Neural progenitor cell (in vitro differentiated cells): ENCODE measurements at regions not wholly inside any gene's neighbourhood (a gene's known extent, or its start where the extent isn't known, plus 50 kb on each side); places are given as distances from the start of the nearest gene placed in this dataset.

Experiments
- DNase-seq: peaks from one replicate; pipeline ENCODE4 v3.0.0-alpha.2; 2016; ENCODE audit warnings: low spot score
- H2AFZ ChIP-seq: fragments of 200-600 bp; sonication (generic); replicated peaks from 2 replicates; pipeline ENCODE4 v1.6.1; 2016; ENCODE audit warnings: antibody characterized with exemption
- H3F3A ChIP-seq: fragments of 200-600 bp; sonication (generic); 2 replicates; pipeline ENCODE4 v1.6.1; 2016; ENCODE audit warnings: antibody characterized with exemption, low read depth
- H3K27ac ChIP-seq: fragments of 200-600 bp; sonication (generic); 2 replicates; pipeline ENCODE4 v1.5.1; 2016; ENCODE audit warnings: mild to moderate bottlenecking
- H3K27me3 ChIP-seq: fragments of 200-600 bp; sonication (generic); 2 replicates; pipeline ENCODE4 v1.6.1; 2016; ENCODE audit warnings: mild to moderate bottlenecking, moderate library complexity
- H3K36me3 ChIP-seq: fragments of 200-600 bp; sonication (generic); 2 replicates; pipeline ENCODE4 v1.5.1; 2016
- H3K4me1 ChIP-seq: fragments of 200-600 bp; sonication (generic); 2 replicates; pipeline ENCODE4 v1.6.1; 2016; ENCODE audit warnings: mixed run types
- H3K4me2 ChIP-seq: fragments of 200-600 bp; sonication (generic); 2 replicates; pipeline ENCODE4 v1.6.1; 2016
- H3K4me3 ChIP-seq: fragments of 200-600 bp; sonication (generic); 2 replicates; pipeline ENCODE4 v1.5.1; 2016
- H3K79me2 ChIP-seq: fragments of 200-600 bp; sonication (generic); 2 replicates; pipeline ENCODE4 v1.6.1; 2016; ENCODE audit warnings: low read depth
- H3K9ac ChIP-seq: fragments of 200-600 bp; sonication (generic); 2 replicates; pipeline ENCODE4 v1.6.1; 2016
- H3K9me3 ChIP-seq: fragments of 200-600 bp; sonication (generic); 2 replicates; pipeline ENCODE4 v1.5.1; 2016; ENCODE audit warnings: low read depth
- H4K20me1 ChIP-seq: fragments of 200-600 bp; sonication (generic); 2 replicates; pipeline ENCODE4 v1.6.1; 2016; ENCODE audit warnings: low read depth
- H3K27ac Mint-ChIP-seq: 3 replicates; pipeline ENCODE4 v1.8.0; 2021; ENCODE audit warnings: mixed read lengths
- H3K27me3 Mint-ChIP-seq: 2 replicates; pipeline ENCODE4 v1.8.0; 2022; ENCODE audit warnings: low read depth, mild to moderate bottlenecking, inconsistent platforms, moderate library complexity, mixed read lengths; ENCODE audit not compliant: insufficient read depth
- H3K36me3 Mint-ChIP-seq: 3 replicates; pipeline ENCODE4 v1.8.0; 2021; ENCODE audit warnings: mixed read lengths
- H3K4me1 Mint-ChIP-seq: 3 replicates; pipeline ENCODE4 v1.8.0; 2021; ENCODE audit warnings: mixed read lengths
- H3K4me3 Mint-ChIP-seq: 3 replicates; pipeline ENCODE4 v1.8.0; 2021; ENCODE audit warnings: mild to moderate bottlenecking, moderate library complexity, mixed read lengths
- H3K9me3 Mint-ChIP-seq: 3 replicates; pipeline ENCODE4 v1.8.0; 2020; ENCODE audit warnings: mixed read lengths
- EZH2 ChIP-seq: fragments of 200-600 bp; sonication (generic); IDR thresholded peaks from 2 replicates; pipeline ENCODE4 v1.6.1; 2017; ENCODE audit warnings: antibody characterized with exemption, mild to moderate bottlenecking, moderate library complexity
- EZH2phosphoT487 ChIP-seq: fragments of 200-600 bp; sonication (generic); IDR thresholded peaks from 2 replicates; pipeline ENCODE4 v1.6.1; 2017; ENCODE audit warnings: antibody characterized with exemption
- TF ChIP-seq, protein P1 (sequence below): fragments of 200-600 bp; sonication (generic); IDR thresholded peaks from 2 replicates; pipeline ENCODE4 v1.5.1; 2017; ENCODE audit warnings: antibody characterized with exemption, mild to moderate bottlenecking

DNA sequence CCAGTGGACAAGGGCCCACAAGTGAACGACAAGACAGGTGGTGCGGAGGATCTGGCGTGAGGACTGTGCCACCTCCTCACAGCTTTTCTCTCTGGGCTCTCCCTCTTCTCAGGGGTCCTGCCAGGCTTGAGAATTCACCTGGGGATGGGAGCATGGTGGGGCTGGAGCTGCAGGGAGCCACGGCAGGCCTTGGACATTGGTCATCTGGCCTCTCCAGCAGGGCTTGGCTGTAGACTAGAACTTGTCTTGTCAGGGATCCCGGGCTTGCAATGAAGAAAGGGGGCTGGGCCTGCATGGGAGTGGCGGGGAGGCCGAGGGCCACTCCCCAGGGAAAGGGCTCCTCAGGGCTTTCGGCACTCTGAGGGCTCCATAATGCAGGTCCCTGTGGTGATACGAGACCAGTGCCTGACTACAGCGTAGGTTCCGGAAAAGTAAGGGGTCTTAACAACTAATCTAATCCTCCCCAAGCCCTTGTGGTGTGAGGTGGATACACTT, 126.7 kb downstream of the MACROH2A1 start:
- no peak overlapping the region for H3K9ac ChIP-seq
- no peaks in the 10 kb centered on the region for H3K36me3 Mint-ChIP-seq
- no peaks in the 10 kb centered on the region for H4K20me1 ChIP-seq
- H3K27me3 Mint-ChIP-seq, result no peaks in the 10 kb centered on the region
- H3K4me2 ChIP-seq, result no peak overlapping the region
- H3K36me3 ChIP-seq, result no peaks in the 10 kb centered on the region
- no peak for DNase-seq
- no peak for TF ChIP-seq EZH2phosphoT487
- TF ChIP-seq, protein P1, sequence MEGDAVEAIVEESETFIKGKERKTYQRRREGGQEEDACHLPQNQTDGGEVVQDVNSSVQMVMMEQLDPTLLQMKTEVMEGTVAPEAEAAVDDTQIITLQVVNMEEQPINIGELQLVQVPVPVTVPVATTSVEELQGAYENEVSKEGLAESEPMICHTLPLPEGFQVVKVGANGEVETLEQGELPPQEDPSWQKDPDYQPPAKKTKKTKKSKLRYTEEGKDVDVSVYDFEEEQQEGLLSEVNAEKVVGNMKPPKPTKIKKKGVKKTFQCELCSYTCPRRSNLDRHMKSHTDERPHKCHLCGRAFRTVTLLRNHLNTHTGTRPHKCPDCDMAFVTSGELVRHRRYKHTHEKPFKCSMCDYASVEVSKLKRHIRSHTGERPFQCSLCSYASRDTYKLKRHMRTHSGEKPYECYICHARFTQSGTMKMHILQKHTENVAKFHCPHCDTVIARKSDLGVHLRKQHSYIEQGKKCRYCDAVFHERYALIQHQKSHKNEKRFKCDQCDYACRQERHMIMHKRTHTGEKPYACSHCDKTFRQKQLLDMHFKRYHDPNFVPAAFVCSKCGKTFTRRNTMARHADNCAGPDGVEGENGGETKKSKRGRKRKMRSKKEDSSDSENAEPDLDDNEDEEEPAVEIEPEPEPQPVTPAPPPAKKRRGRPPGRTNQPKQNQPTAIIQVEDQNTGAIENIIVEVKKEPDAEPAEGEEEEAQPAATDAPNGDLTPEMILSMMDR, result no peak
- no peak for TF ChIP-seq EZH2
- H2AFZ ChIP-seq, result no peak overlapping the region
- H3K4me1 ChIP-seq, result no peaks in the 10 kb centered on the region
- H3K27ac ChIP-seq, result no peak overlapping the region
- H3K27ac Mint-ChIP-seq, result peak overlapping the region; percentile 81
- peaks cover 9% of the 10 kb centered on the region for H3K27me3 ChIP-seq
- no peak overlapping the region for H3K4me3 ChIP-seq
- H3K9me3 Mint-ChIP-seq, result no peaks in the 10 kb centered on the region
- no peak overlapping the region for H3K4me3 Mint-ChIP-seq
- no peaks in the 10 kb centered on the region for H3K9me3 ChIP-seq
- no peaks in the 10 kb centered on the region for H3F3A ChIP-seq
- H3K79me2 ChIP-seq, result no peaks in the 10 kb centered on the region
- peaks cover 19% of the 10 kb centered on the region for H3K4me1 Mint-ChIP-seq

DNA sequence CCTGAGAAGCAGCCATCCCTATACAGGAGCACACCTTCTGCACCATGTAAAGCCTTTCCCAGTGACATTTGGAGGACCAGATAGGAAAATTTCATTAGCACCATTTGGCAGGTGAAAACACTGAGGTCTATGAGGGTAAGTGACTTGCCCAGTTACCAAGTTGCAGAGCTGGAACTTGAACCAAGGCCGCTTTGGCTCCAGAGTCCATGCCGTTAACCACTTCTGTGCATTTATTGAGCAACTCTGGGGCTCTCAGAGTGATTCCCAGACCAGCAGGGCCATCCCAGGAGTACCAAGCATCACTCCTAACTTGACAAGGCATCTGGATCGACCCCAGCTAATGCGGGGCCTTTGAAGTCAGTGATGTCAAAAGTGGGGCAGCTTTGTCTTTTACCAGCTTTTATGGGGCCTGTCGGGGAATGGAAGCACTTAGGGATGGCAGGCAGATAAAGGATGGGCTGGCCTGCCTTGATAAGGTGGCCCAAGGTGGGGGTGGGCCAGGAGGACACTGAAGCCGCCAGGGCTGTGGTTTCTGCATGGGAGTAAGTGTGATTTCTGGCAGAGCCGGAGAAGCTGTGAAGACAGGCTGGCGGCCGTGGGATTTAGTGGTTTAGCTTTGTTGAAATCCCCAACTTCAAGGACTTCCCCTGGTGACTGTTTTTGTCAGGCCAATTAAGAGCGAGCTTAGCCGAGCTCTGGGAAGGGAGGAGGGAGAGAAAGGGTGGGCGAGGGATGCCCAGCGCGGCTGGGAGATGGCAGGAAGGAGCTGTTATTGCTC, 127.3 kb downstream of the MACROH2A1 start:
- Histone ChIP-seq H4K20me1 (no peaks in the 10 kb centered on the region), H3K4me2 (no peak overlapping the region), H3K36me3 (no peaks in the 10 kb centered on the region), H3K27me3 (peaks cover 3% of the 10 kb centered on the region), H3K4me3 (no peak overlapping the region), H2AFZ (no peak overlapping the region), H3K4me1 (no peaks in the 10 kb centered on the region), H3K9ac (no peak overlapping the region), H3K79me2 (no peaks in the 10 kb centered on the region), H3F3A (no peaks in the 10 kb centered on the region), H3K9me3 (no peaks in the 10 kb centered on the region), H3K27ac (no peak overlapping the region)
- Mint-ChIP-seq H3K4me1 (peaks cover 19% of the 10 kb centered on the region), H3K36me3 (no peaks in the 10 kb centered on the region), H3K9me3 (no peaks in the 10 kb centered on the region), H3K27me3 (no peaks in the 10 kb centered on the region), H3K4me3 (no peak overlapping the region), H3K27ac (peak overlapping the region; percentile 81)
- DNase-seq, result peak; percentile 55
- TF ChIP-seq, protein P1, result no peak

DNA sequence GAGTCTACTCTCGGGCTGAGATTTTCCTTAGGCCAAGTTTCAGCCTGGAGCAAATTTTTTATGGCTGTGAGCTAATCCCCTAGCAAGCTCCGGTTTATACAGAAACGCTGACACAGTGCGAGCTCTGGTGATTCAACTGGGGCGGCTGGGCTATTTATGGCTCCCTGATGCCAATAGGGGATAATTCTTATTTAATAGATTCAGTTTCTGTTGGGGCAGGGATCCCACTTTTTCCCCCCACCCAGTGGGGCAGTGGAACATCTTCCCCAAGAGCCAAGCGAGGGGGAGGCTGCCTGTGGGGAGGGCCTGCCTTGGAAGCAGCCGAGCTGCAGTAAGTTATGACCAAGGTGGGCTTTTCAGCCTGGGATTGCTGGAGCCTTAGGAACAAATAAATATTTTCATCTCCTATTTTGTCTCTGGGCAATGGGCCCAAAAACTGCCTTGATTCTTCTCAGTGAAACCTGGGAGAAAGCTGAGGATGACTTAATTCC, 129.1 kb downstream of the MACROH2A1 start:
- TF ChIP-seq, protein P1, result no peak
- TF ChIP-seq EZH2phosphoT487, result no peak
- TF ChIP-seq EZH2, result no peak
- no peak overlapping the region for H3K4me2 ChIP-seq
- no peaks in the 10 kb centered on the region for H3K36me3 ChIP-seq
- H3K4me1 ChIP-seq, result no peaks in the 10 kb centered on the region
- peaks cover 35% of the 10 kb centered on the region for H3K4me1 Mint-ChIP-seq
- H4K20me1 ChIP-seq, result no peaks in the 10 kb centered on the region
- no peaks in the 10 kb centered on the region for H3K9me3 Mint-ChIP-seq
- no peak for DNase-seq
- no peaks in the 10 kb centered on the region for H3K36me3 Mint-ChIP-seq
- no peak overlapping the region for H3K9ac ChIP-seq
- no peak overlapping the region for H3K4me3 ChIP-seq
- H3K79me2 ChIP-seq, result no peaks in the 10 kb centered on the region
- peak overlapping the region; percentile 91 for H3K27ac Mint-ChIP-seq
- H3K27me3 ChIP-seq, result no peaks in the 10 kb centered on the region
- H3F3A ChIP-seq, result no peaks in the 10 kb centered on the region
- no peak overlapping the region for H3K4me3 Mint-ChIP-seq
- H3K9me3 ChIP-seq, result no peaks in the 10 kb centered on the region
- H2AFZ ChIP-seq, result no peak overlapping the region
- no peak overlapping the region for H3K27ac ChIP-seq
- H3K27me3 Mint-ChIP-seq, result no peaks in the 10 kb centered on the region
